ENCODE measurements at regions not wholly inside any gene's neighbourhood (a gene's known extent, or its start where the extent isn't known, plus 50 kb on each side); places are given as distances from the start of the nearest gene placed in this dataset.

GRCh38 chr16:26658486-26658885 is 408.2 kb upstream of the C16orf82 start:
- TF ChIP-seq CTCF (IDR thresholded peaks at IDR 0.05) (no peak), POLR2A (IDR thresholded peaks at IDR 0.05) (no peak)
